ENCODE measurements at regions not wholly inside any gene's neighbourhood (a gene's known extent, or its start where the extent isn't known, plus 50 kb on each side); places are given as distances from the start of the nearest gene placed in this dataset.

GRCh38 chr2:194020155-194020554 is 1636.9 kb upstream of the SLC39A10 start:
- no TSS peak for BruUV-seq (replicated peaks)
- no peak overlapping the region for H3K27ac ChIP-seq (ENCODE audit: low read depth, low read length, poor library complexity, severe bottlenecking)
- DNase-seq (ENCODE audit: low spot score), result no peak
- CTCF ChIA-PET, result no interaction called here
- H3K9me3 ChIP-seq (ENCODE audit: low read depth, low read length, poor library complexity, severe bottlenecking), result no peaks in the 10 kb centered on the region
- POLR2A ChIA-PET (ENCODE audit: low non-redundant PET), result no interaction called here
- no peak overlapping the region for H3K4me3 ChIP-seq (ENCODE audit: low read depth, low read length, poor library complexity, severe bottlenecking)
- H3K27me3 ChIP-seq (replicated peaks; ENCODE audit: insufficient read depth, low read depth, low read length, poor library complexity), result no peaks in the 10 kb centered on the region
- intact Hi-C loops (cut with micrococcal nuclease; ENCODE audit: unreplicated experiment), result no loop called here
- no peaks in the 10 kb centered on the region for H3K4me1 ChIP-seq (ENCODE audit: insufficient read depth, low read length, poor library complexity, severe bottlenecking)
- no peak for TF ChIP-seq EZH2 (IDR thresholded peaks at IDR 0.05; ENCODE audit: borderline replicate concordance, low read depth, low read length, poor library complexity, severe bottlenecking)
- no peak for TF ChIP-seq CTCF (conservative IDR thresholded peaks at IDR 0.05; ENCODE audit: low read depth, low read length)
- no peaks in the 10 kb centered on the region for H3K36me3 ChIP-seq (ENCODE audit: insufficient read depth, low read length, poor library complexity, severe bottlenecking)

GRCh38 chr2:194015751-194016150 is 1641.3 kb upstream of the SLC39A10 start:
- intact Hi-C loops (cut with micrococcal nuclease; ENCODE audit: unreplicated experiment), result no loop called here
- ChIA-PET CTCF (no interaction called here), POLR2A (ENCODE audit: low non-redundant PET) (no interaction called here)
- Histone ChIP-seq H3K27ac (ENCODE audit: low read depth, low read length, poor library complexity, severe bottlenecking) (no peak overlapping the region), H3K4me1 (ENCODE audit: insufficient read depth, low read length, poor library complexity, severe bottlenecking) (no peaks in the 10 kb centered on the region), H3K36me3 (ENCODE audit: insufficient read depth, low read length, poor library complexity, severe bottlenecking) (no peaks in the 10 kb centered on the region), H3K9me3 (ENCODE audit: low read depth, low read length, poor library complexity, severe bottlenecking) (no peaks in the 10 kb centered on the region), H3K27me3 (replicated peaks; ENCODE audit: insufficient read depth, low read depth, low read length, poor library complexity) (no peaks in the 10 kb centered on the region), H3K4me3 (ENCODE audit: low read depth, low read length, poor library complexity, severe bottlenecking) (no peak overlapping the region)
- no peak for DNase-seq (ENCODE audit: low spot score)
- TF ChIP-seq CTCF (conservative IDR thresholded peaks at IDR 0.05; ENCODE audit: low read depth, low read length) (no peak), EZH2 (IDR thresholded peaks at IDR 0.05; ENCODE audit: borderline replicate concordance, low read depth, low read length, poor library complexity, severe bottlenecking) (no peak)
- no TSS peak for BruUV-seq (replicated peaks)

GRCh38 chr2:194014639-194015038 is 1642.4 kb upstream of the SLC39A10 start:
- ChIA-PET POLR2A (ENCODE audit: low non-redundant PET) (no interaction called here), CTCF (no interaction called here)
- H3K4me3 ChIP-seq (ENCODE audit: low read depth, low read length, poor library complexity, severe bottlenecking), result no peak overlapping the region
- TF ChIP-seq EZH2 (IDR thresholded peaks at IDR 0.05; ENCODE audit: borderline replicate concordance, low read depth, low read length, poor library complexity, severe bottlenecking) (no peak), CTCF (conservative IDR thresholded peaks at IDR 0.05; ENCODE audit: low read depth, low read length) (no peak)
- DNase-seq (ENCODE audit: low spot score), result no peak
- H3K9me3 ChIP-seq (ENCODE audit: low read depth, low read length, poor library complexity, severe bottlenecking), result no peaks in the 10 kb centered on the region
- H3K36me3 ChIP-seq (ENCODE audit: insufficient read depth, low read length, poor library complexity, severe bottlenecking), result no peaks in the 10 kb centered on the region
- intact Hi-C loops (cut with micrococcal nuclease; ENCODE audit: unreplicated experiment), result no loop called here
- H3K27me3 ChIP-seq (replicated peaks; ENCODE audit: insufficient read depth, low read depth, low read length, poor library complexity), result no peaks in the 10 kb centered on the region
- no peaks in the 10 kb centered on the region for H3K4me1 ChIP-seq (ENCODE audit: insufficient read depth, low read length, poor library complexity, severe bottlenecking)
- no peak overlapping the region for H3K27ac ChIP-seq (ENCODE audit: low read depth, low read length, poor library complexity, severe bottlenecking)
- BruUV-seq (replicated peaks), result no TSS peak
